T-helper 2 cell treated with Interferon-gamma antibody and Interleukin-4, amounts not matched to agents 5 μg/mL and 100 μg/mL, for 36 hours (primary cell): ENCODE measurements at regions not wholly inside any gene's neighbourhood (a gene's known extent, or its start where the extent isn't known, plus 50 kb on each side); places are given as distances from the start of the nearest gene placed in this dataset.
A peak's percentile ranks its signal among the peaks of the same experiment; 100 is the strongest.

Experiments used
- DNase-seq: peaks from one replicate; pipeline ENCODE4 v3.0.0; 2021; ENCODE audit warnings: low spot score
- H3K27ac Mint-ChIP-seq: one replicate; pipeline ENCODE4 v1.8.0; 2021; ENCODE audit warnings: mild to moderate bottlenecking, mixed read lengths
- H3K27me3 Mint-ChIP-seq: one replicate; pipeline ENCODE4 v1.8.0; 2021; ENCODE audit warnings: low read depth, mixed read lengths
- H3K36me3 Mint-ChIP-seq: one replicate; pipeline ENCODE4 v1.8.0; 2021; ENCODE audit warnings: low read depth, mixed read lengths
- H3K4me1 Mint-ChIP-seq: one replicate; pipeline ENCODE4 v1.8.0; 2021; ENCODE audit warnings: low read depth, mixed read lengths
- H3K4me3 Mint-ChIP-seq: one replicate; pipeline ENCODE4 v1.8.0; 2022; ENCODE audit warnings: mild to moderate bottlenecking, moderate library complexity, mixed read lengths
- H3K9me3 Mint-ChIP-seq: one replicate; pipeline ENCODE4 v1.8.0; 2021; ENCODE audit warnings: mixed read lengths

DNA sequence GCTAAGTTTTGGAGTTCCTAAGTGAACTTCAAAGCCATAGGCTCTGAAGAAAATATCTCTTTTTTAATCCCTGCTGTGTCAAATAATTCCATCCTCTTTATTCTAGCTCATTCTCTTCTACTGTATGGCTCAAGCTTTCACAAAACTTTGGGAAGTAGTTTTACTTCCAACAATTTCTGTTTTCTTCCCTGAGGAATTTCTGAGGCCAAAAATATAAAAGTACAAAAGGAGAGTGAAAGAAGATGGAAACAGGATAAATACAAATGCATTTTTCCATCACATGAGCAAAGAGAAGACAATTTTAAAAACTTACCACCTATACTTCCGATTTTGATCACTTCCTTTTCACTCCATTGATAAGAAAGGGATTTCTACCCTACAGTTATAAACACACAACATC is 585.7 kb upstream of the DAB2 start:
- Mint-ChIP-seq H3K27me3 (peaks cover 8% of the 10 kb centered on the region), H3K4me1 (peaks cover 1% of the 10 kb centered on the region), H3K4me3 (no peak overlapping the region), H3K36me3 (no peaks in the 10 kb centered on the region), H3K27ac (no peak overlapping the region), H3K9me3 (peaks cover 20% of the 10 kb centered on the region)
- DNase-seq = no peak

- Mint-ChIP-seq H3K27ac (no peak overlapping the region), H3K9me3 (peaks cover 31% of the 10 kb centered on the region)
- DNase-seq = no peak
Measured at GRCh38 chr5:40006260-40006659, 581.5 kb upstream of the DAB2 start.

GRCh38 chr5:40001796-40002195 is 577.0 kb upstream of the DAB2 start:
- no peak overlapping the region for H3K27ac Mint-ChIP-seq
- peaks cover 13% of the 10 kb centered on the region for H3K9me3 Mint-ChIP-seq
- H3K36me3 Mint-ChIP-seq = no peaks in the 10 kb centered on the region
- no peak for DNase-seq
- H3K4me3 Mint-ChIP-seq = no peak overlapping the region
- H3K27me3 Mint-ChIP-seq = peaks cover 7% of the 10 kb centered on the region
- H3K4me1 Mint-ChIP-seq = no peaks in the 10 kb centered on the region

More at GRCh38 chr5:40006260-40006659, 581.5 kb upstream of the DAB2 start:
- no peaks in the 10 kb centered on the region for H3K4me1 Mint-ChIP-seq
- H3K36me3 Mint-ChIP-seq = no peaks in the 10 kb centered on the region
- peaks cover 12% of the 10 kb centered on the region for H3K27me3 Mint-ChIP-seq
- H3K4me3 Mint-ChIP-seq = no peak overlapping the region

DNA sequence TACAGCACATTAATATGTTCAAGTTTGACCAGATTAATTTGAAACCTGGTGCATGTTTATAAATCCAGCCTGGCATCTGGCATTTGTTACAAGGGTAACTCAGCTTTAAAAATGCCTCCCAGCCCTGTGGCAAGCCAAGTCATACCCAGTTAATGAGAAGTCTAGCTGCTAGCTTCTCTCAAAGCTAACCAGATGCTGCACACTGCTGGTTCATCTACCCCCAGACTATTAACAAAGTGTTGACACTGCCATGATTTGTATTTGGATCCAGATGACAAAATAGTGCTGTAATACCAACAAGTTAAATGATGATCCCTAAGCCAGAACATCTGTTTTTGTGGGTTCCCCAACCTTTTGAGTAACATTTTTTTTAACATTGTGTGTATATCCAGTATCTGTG is 573.7 kb upstream of the DAB2 start:
- H3K27ac Mint-ChIP-seq = no peak overlapping the region

DNA sequence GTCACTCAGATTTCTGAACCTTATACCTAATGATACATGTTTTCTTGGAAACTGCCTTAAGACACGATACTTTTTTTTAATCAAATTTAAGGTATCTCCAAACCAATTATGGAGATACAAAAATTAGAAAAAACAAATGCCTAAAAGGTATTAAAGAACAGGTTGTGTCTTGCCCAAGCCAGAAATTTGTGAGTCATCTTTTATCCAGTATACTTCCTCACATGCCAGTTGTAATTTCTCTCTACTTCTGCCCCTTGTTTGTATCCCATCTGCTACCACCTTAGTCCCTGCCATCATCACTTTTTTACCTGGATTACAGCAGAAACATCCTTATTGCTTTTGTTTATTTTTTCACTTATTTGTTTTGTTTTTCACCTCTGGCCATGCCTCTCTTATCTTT is 571.2 kb upstream of the DAB2 start:
- H3K36me3 Mint-ChIP-seq = no peaks in the 10 kb centered on the region
- no peak overlapping the region for H3K4me3 Mint-ChIP-seq
- no peaks in the 10 kb centered on the region for H3K9me3 Mint-ChIP-seq
- H3K4me1 Mint-ChIP-seq = no peaks in the 10 kb centered on the region
- no peak overlapping the region for H3K27ac Mint-ChIP-seq
- no peak for DNase-seq
- peaks cover 3% of the 10 kb centered on the region for H3K27me3 Mint-ChIP-seq

More for the DNA sequence above, 573.7 kb upstream of the DAB2 start:
- Mint-ChIP-seq H3K9me3 (peaks cover 6% of the 10 kb centered on the region), H3K27me3 (peaks cover 3% of the 10 kb centered on the region), H3K36me3 (no peaks in the 10 kb centered on the region), H3K4me3 (no peak overlapping the region), H3K4me1 (no peaks in the 10 kb centered on the region)
- no peak for DNase-seq

- Mint-ChIP-seq H3K4me1 (no peaks in the 10 kb centered on the region), H3K27me3 (no peaks in the 10 kb centered on the region)
- no peak for DNase-seq
Measured at GRCh38 chr5:39992617-39993202, 567.9 kb upstream of the DAB2 start.

DNA sequence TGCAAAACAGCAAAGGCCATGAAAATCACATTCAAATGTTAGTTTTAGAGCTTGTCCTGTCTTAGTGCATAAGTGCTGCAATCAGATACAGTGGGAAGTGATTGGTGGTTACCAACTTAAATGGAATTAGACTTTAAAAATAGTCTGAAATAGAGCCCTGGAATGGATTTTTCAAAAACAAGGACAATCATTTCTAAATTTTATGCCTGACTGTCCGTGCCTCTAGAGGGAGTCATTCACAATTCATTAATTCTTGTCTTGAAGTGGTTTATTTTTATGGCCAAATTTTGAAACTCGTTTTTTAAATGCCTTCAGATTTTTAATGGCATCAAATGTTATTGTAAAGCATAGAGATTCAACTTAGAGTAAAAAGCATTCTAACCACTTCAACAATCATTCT is 561.8 kb upstream of the DAB2 start:
- H3K27ac Mint-ChIP-seq = no peak overlapping the region
- no peaks in the 10 kb centered on the region for H3K4me1 Mint-ChIP-seq
- H3K36me3 Mint-ChIP-seq = no peaks in the 10 kb centered on the region
- H3K4me3 Mint-ChIP-seq = no peak overlapping the region
- peaks cover 3% of the 10 kb centered on the region for H3K9me3 Mint-ChIP-seq
- DNase-seq = no peak
- peaks cover 2% of the 10 kb centered on the region for H3K27me3 Mint-ChIP-seq

More at GRCh38 chr5:39992617-39993202, 567.9 kb upstream of the DAB2 start:
- Mint-ChIP-seq H3K27ac (no peak overlapping the region), H3K4me3 (no peak overlapping the region), H3K36me3 (no peaks in the 10 kb centered on the region), H3K9me3 (peaks cover 3% of the 10 kb centered on the region)

GRCh38 chr5:39980056-39980455 is 555.3 kb upstream of the DAB2 start:
- no peaks in the 10 kb centered on the region for H3K4me1 Mint-ChIP-seq
- peaks cover 1% of the 10 kb centered on the region for H3K27me3 Mint-ChIP-seq
- H3K9me3 Mint-ChIP-seq = no peaks in the 10 kb centered on the region
- no peak for DNase-seq
- H3K36me3 Mint-ChIP-seq = no peaks in the 10 kb centered on the region
- H3K4me3 Mint-ChIP-seq = no peak overlapping the region
- H3K27ac Mint-ChIP-seq = no peak overlapping the region

DNA sequence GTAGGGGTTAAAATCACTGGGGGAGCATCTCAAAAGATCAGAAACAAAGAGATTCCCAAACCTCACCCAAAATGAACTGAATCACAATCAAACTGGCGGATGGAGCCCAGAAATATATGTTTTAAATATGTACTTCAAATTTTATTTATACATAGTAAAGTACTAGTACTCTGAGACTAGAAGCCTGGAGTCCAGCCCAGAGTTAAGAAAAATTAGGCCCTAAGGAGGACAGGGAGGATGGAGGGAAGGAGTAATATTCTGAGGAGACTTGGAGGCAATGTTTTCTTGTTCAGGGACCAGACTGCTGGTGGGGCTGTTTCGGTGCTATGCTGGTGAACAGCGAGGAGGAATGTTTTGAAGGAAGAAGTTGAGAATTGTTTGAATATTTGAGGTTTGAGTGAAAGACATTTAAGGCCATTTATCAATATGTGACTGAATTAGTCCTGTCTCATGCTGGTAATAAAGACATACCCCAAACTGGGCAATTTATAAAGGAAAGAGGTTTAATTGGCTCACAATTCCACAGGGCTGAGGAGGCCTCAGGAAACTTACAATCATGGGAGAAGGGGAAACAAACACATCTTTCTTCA is 552.4 kb upstream of the DAB2 start:
- no peaks in the 10 kb centered on the region for H3K4me1 Mint-ChIP-seq
- no peak for DNase-seq
- no peak overlapping the region for H3K27ac Mint-ChIP-seq
- no peaks in the 10 kb centered on the region for H3K36me3 Mint-ChIP-seq
- H3K9me3 Mint-ChIP-seq = no peaks in the 10 kb centered on the region
- H3K4me3 Mint-ChIP-seq = no peak overlapping the region
- no peaks in the 10 kb centered on the region for H3K27me3 Mint-ChIP-seq

DNA sequence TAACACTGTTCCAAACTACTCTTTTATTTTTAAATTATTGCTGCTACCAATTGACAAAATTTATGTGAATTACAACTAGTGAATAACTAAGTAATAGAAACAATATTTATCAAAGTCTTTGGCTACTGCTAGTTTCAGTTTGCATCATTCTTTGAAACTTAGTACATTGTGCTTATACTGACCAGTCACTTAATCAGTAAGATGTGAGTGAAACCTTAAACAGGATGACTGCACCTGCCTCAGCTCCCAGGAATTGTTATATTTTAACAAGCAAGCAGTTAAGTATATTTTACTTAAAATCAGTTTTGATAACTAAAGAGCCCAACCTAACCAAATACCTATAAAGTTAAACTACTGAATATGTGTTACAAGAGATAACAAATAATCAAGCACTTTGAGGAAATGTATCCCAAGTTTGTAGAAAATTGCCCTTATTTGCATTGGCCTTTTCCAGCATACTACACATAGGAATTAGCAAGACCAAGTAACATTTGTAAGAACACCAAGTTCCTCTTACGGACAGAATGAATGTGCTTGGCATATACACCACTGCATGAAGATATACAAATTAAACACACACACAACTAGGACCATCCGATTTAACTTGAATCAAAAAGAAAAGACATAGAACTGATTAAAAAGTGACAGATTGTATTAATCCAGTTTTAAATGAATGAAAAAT is 545.5 kb upstream of the DAB2 start:
- Mint-ChIP-seq H3K4me3 (no peak overlapping the region), H3K27me3 (peaks cover 4% of the 10 kb centered on the region), H3K9me3 (no peaks in the 10 kb centered on the region), H3K4me1 (no peaks in the 10 kb centered on the region), H3K27ac (no peak overlapping the region), H3K36me3 (no peaks in the 10 kb centered on the region)
- DNase-seq = no peak

DNA sequence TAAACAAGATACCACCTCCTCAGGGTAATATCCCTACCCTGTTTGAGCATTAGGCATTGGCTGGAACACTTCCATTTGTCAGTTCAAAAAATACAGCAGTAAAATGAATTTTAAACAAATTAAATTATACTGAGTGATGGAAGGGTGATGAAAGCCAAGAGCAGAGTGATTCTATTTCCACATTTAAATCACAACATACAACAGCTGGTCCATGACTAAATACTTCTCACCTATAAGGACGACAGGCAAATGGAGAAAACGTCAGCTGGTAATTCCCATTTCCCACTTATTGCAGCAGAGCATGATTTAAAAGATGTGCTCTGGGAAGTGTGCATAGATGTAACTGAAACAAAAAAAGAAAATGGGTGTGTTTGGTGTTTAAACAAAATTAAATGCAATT is 543.6 kb upstream of the DAB2 start:
- no peak for DNase-seq
- Mint-ChIP-seq H3K4me3 (no peak overlapping the region), H3K4me1 (no peaks in the 10 kb centered on the region), H3K27me3 (peaks cover 4% of the 10 kb centered on the region), H3K9me3 (no peaks in the 10 kb centered on the region), H3K27ac (no peak overlapping the region), H3K36me3 (no peaks in the 10 kb centered on the region)

GRCh38 chr5:39955156-39955555 is 530.4 kb upstream of the DAB2 start:
- no peaks in the 10 kb centered on the region for H3K27me3 Mint-ChIP-seq
- no peaks in the 10 kb centered on the region for H3K4me1 Mint-ChIP-seq
- H3K9me3 Mint-ChIP-seq = peaks cover 17% of the 10 kb centered on the region
- no peak overlapping the region for H3K27ac Mint-ChIP-seq
- H3K4me3 Mint-ChIP-seq = no peak overlapping the region
- DNase-seq = no peak
- peaks cover 8% of the 10 kb centered on the region for H3K36me3 Mint-ChIP-seq

GRCh38 chr5:39951070-39951469 is 526.3 kb upstream of the DAB2 start:
- DNase-seq = no peak
- Mint-ChIP-seq H3K9me3 (peaks cover 17% of the 10 kb centered on the region), H3K27ac (no peak overlapping the region), H3K36me3 (peaks cover 8% of the 10 kb centered on the region), H3K27me3 (no peaks in the 10 kb centered on the region), H3K4me1 (peaks cover 3% of the 10 kb centered on the region), H3K4me3 (no peak overlapping the region)

DNA sequence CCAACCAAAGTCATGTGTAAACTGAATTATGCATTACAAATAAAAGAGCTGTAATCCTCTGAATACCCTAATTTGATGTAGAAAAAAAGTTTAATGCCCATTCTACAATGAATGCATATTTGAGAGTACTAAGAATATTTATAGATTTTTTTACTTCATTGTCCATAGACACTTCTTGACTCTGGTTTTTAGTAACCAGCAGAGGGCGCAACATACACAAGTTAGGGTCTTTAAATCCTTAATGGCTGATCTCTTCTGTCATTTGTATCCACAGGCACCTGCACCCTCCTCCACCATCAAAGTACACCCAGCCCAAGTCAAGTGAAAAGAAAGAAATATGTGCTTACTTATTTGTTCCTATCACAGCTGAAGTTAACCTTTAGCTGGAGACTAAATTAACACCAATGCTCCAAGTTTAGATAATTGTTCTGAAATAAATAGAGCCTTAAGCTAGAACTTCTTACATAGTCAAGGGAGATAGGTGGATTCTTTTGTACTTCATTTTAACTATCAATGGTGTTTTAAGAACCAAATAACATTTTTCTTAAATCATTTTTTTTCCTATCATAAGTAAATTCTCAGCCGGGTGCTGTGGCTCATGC is 524.2 kb upstream of the DAB2 start:
- H3K36me3 Mint-ChIP-seq = peaks cover 8% of the 10 kb centered on the region
- peaks cover 3% of the 10 kb centered on the region for H3K4me1 Mint-ChIP-seq
- H3K27ac Mint-ChIP-seq = no peak overlapping the region
- no peaks in the 10 kb centered on the region for H3K27me3 Mint-ChIP-seq
- no peak overlapping the region for H3K4me3 Mint-ChIP-seq
- DNase-seq = peak; percentile 40
- peaks cover 13% of the 10 kb centered on the region for H3K9me3 Mint-ChIP-seq
